ENCODE measurements at regions not wholly inside any gene's neighbourhood (a gene's known extent, or its start where the extent isn't known, plus 50 kb on each side); places are given as distances from the start of the nearest gene placed in this dataset.

DNA sequence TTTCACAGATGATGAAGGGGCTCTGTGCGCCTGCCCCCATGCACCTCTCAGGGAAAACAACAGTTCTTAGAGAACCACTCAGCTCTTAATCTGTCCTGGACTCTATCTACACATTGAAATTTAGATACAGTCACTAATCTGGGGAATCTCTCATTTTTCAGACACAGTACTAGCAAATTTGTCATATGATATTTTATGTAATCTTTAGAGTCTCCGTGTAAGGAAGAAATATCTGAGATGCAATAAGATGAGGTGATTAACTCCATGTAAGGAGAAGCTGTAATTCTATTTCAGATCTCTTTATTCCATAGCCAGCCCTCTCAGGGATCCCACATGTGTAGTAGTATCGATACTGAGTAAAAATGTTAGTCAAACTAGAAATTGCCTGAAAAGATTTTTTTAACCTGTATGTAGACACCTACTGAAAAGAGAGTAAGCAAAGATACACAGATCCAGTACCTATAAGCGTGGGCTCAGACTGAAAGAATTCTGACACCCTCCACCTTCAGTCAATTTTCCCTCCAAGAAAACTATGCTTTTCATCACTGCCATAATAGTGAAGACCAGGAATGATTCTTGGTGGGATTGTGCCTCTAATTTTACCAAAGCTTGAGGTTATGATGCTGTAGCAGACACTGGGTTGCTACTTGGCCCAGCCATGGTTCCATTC, 279.6 kb upstream of the TMEM161B start:
- Histone ChIP-seq H3K4me1 (ENCODE audit: insufficient read depth) (no peaks in the 10 kb centered on the region), H3K36me3 (ENCODE audit: low read depth) (no peaks in the 10 kb centered on the region)
- DNase-seq = no peak

DNA sequence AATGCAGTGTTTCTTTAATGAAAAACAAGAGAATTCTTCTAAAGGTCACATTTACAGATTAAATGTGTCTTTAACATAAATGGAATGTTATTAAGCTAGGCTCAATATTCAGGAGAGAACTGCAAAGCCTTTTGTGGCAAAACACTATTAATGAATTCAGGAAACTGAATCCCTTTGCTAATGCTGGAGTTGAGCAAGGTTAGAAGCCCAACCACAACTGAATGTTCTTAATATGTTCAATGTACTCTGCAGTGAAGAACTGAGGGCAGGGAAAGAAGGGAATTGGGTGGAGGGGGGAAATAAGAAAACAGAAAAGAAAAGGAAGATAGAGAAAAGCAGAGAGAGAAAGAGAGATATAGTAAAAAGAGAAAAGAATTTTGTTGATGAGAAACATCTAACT, 276.7 kb upstream of the TMEM161B start:
- no peaks in the 10 kb centered on the region for H3K36me3 ChIP-seq (ENCODE audit: low read depth)
- in situ Hi-C loops (cut with MboI) = no loop called here
- H3K9me2 ChIP-seq (ENCODE audit: insufficient read depth) = no peaks in the 10 kb centered on the region
- TF ChIP-seq EZH2 (IDR thresholded peaks at IDR 0.05; ENCODE audit: insufficient read depth, poor library complexity, severe bottlenecking) (no peak), EZH2phosphoT487 (IDR thresholded peaks at IDR 0.05; ENCODE audit: insufficient read depth, low read depth) (no peak)
- no peak for DNase-seq
- H4K20me1 ChIP-seq (ENCODE audit: insufficient read depth) = no peaks in the 10 kb centered on the region
- H3K27me3 ChIP-seq (replicated peaks; ENCODE audit: insufficient read depth) = no peaks in the 10 kb centered on the region; the same call in 1 of the 2 replicates
- H3K9me3 ChIP-seq (ENCODE audit: low read depth) = no peaks in the 10 kb centered on the region
- no peak overlapping the region for H3K9ac ChIP-seq
- H3F3A ChIP-seq (ENCODE audit: insufficient read depth) = no peaks in the 10 kb centered on the region
- H3K4me3 ChIP-seq = no peak overlapping the region
- no peaks in the 10 kb centered on the region for H3K79me2 ChIP-seq (ENCODE audit: insufficient read depth)
- no peak overlapping the region for H2AFZ ChIP-seq
- no peaks in the 10 kb centered on the region for H3K4me1 ChIP-seq (ENCODE audit: insufficient read depth)
- no peak overlapping the region for H3K4me2 ChIP-seq (ENCODE audit: unreplicated experiment)
- H3K27ac ChIP-seq = no peak overlapping the region

More for the DNA sequence above, 279.6 kb upstream of the TMEM161B start:
- Histone ChIP-seq H3K9ac (no peak overlapping the region), H3K4me3 (no peak overlapping the region), H3K79me2 (ENCODE audit: insufficient read depth) (no peaks in the 10 kb centered on the region), H3F3A (ENCODE audit: insufficient read depth) (no peaks in the 10 kb centered on the region), H3K4me2 (ENCODE audit: unreplicated experiment) (no peak overlapping the region), H3K9me2 (ENCODE audit: insufficient read depth) (no peaks in the 10 kb centered on the region), H3K9me3 (ENCODE audit: low read depth) (no peaks in the 10 kb centered on the region), H4K20me1 (ENCODE audit: insufficient read depth) (no peaks in the 10 kb centered on the region), H3K27me3 (replicated peaks; ENCODE audit: insufficient read depth) (no peaks in the 10 kb centered on the region; the same call in 1 of the 2 replicates), H2AFZ (no peak overlapping the region), H3K27ac (no peak overlapping the region)
- no peak for TF ChIP-seq EZH2 (IDR thresholded peaks at IDR 0.05; ENCODE audit: insufficient read depth, poor library complexity, severe bottlenecking)
- no peak for TF ChIP-seq EZH2phosphoT487 (IDR thresholded peaks at IDR 0.05; ENCODE audit: insufficient read depth, low read depth)
- in situ Hi-C loops (cut with MboI) = no loop called here
- WGBS, 2 experiments (ENCODE audit: low coverage in 1 of 2, low lambda C conversion rate in 2 of 2, missing lambda C conversion rate in 2 of 2) = 26 to 32% methylated on average over 4 of the region's 4 CpGs

DNA sequence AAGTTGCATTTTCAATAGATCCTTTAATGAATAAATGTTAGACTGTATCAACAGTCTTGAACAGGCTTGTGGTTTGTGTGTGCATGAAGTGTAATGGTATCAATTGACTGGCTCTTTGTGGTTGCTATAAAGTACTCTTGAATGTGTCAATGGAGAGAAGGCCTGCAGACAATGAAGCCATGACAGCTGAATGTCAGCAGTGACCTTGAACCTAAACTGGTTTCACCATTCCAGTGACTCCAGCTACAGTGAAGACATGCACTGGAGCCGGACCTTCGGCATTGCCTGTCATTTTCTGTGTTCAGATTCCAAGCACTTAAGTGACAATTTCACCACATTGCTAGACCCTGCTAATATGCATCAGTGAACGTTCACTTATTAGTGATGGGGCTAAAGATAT, 276.0 kb upstream of the TMEM161B start:
- H3K27ac ChIP-seq = no peak overlapping the region
- no peaks in the 10 kb centered on the region for H3F3A ChIP-seq (ENCODE audit: insufficient read depth)
- no peaks in the 10 kb centered on the region for H4K20me1 ChIP-seq (ENCODE audit: insufficient read depth)
- in situ Hi-C loops (cut with MboI) = no loop called here
- no peaks in the 10 kb centered on the region for H3K79me2 ChIP-seq (ENCODE audit: insufficient read depth)
- 49 to 51% methylated on average over 3 of the region's 3 CpGs for WGBS, 2 experiments (ENCODE audit: low coverage in 1 of 2, low lambda C conversion rate in 2 of 2, missing lambda C conversion rate in 2 of 2)
- no peaks in the 10 kb centered on the region for H3K9me2 ChIP-seq (ENCODE audit: insufficient read depth)
- no peak for TF ChIP-seq EZH2 (IDR thresholded peaks at IDR 0.05; ENCODE audit: insufficient read depth, poor library complexity, severe bottlenecking)
- TF ChIP-seq EZH2phosphoT487 (IDR thresholded peaks at IDR 0.05; ENCODE audit: insufficient read depth, low read depth) = no peak
- no peak overlapping the region for H3K4me2 ChIP-seq (ENCODE audit: unreplicated experiment)
- no peaks in the 10 kb centered on the region for H3K4me1 ChIP-seq (ENCODE audit: insufficient read depth)
- H3K9ac ChIP-seq = no peak overlapping the region
- no peak overlapping the region for H2AFZ ChIP-seq
- no peak for DNase-seq
- no peaks in the 10 kb centered on the region; the same call in 1 of the 2 replicates for H3K27me3 ChIP-seq (replicated peaks; ENCODE audit: insufficient read depth)
- no peak overlapping the region for H3K4me3 ChIP-seq
- H3K36me3 ChIP-seq (ENCODE audit: low read depth) = no peaks in the 10 kb centered on the region
- H3K9me3 ChIP-seq (ENCODE audit: low read depth) = no peaks in the 10 kb centered on the region

- Histone ChIP-seq H3K4me2 (ENCODE audit: unreplicated experiment) (no peak overlapping the region), H3K4me3 (no peak overlapping the region), H3K9me2 (ENCODE audit: insufficient read depth) (no peaks in the 10 kb centered on the region), H3K27me3 (replicated peaks; ENCODE audit: insufficient read depth) (no peaks in the 10 kb centered on the region; the same call in 1 of the 2 replicates), H3K4me1 (ENCODE audit: insufficient read depth) (no peaks in the 10 kb centered on the region), H2AFZ (no peak overlapping the region), H3K9ac (no peak overlapping the region), H3K9me3 (ENCODE audit: low read depth) (no peaks in the 10 kb centered on the region), H3K79me2 (ENCODE audit: insufficient read depth) (no peaks in the 10 kb centered on the region), H3K27ac (no peak overlapping the region), H3K36me3 (ENCODE audit: low read depth) (no peaks in the 10 kb centered on the region), H4K20me1 (ENCODE audit: insufficient read depth) (no peaks in the 10 kb centered on the region), H3F3A (ENCODE audit: insufficient read depth) (no peaks in the 10 kb centered on the region)
- DNase-seq = no peak
- in situ Hi-C loops (cut with MboI) = no loop called here
- TF ChIP-seq EZH2phosphoT487 (IDR thresholded peaks at IDR 0.05; ENCODE audit: insufficient read depth, low read depth) (no peak), EZH2 (IDR thresholded peaks at IDR 0.05; ENCODE audit: insufficient read depth, poor library complexity, severe bottlenecking) (no peak)
- WGBS, 2 experiments (ENCODE audit: low coverage in 1 of 2, low lambda C conversion rate in 2 of 2, missing lambda C conversion rate in 2 of 2) = 42 to 48% methylated on average over 6 of the region's 6 CpGs
Measured at GRCh38 chr5:88544136-88544645, 275.5 kb upstream of the TMEM161B start.
